ENCODE measurements at regions not wholly inside any gene's neighbourhood (a gene's known extent, or its start where the extent isn't known, plus 50 kb on each side); places are given as distances from the start of the nearest gene placed in this dataset.

DNA sequence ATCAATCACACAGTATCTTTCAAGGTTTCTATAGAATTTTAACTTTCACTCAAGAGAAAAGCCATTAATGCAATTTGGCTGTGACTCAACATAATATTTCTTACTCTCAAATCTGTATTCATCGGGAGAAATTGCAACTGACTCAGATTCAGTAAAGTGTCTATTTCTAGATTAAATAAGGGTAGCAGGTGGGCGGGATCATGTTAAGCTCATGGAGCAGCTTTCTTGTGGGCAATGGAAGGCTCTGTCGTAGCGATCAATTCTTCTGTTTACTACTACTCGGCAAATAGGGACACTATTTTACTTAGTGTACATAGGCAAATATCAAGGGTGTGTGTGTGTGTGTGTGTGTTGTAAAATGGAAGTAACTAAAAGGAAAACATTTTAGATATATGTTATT lies 423.6 kb upstream of the NEGR1 start:
- Histone ChIP-seq H3K27me3 (no peaks in the 10 kb centered on the region), H3K4me3 (no peak overlapping the region), H3K36me3 (replicated peaks in 1 of 2) (no peaks in the 10 kb centered on the region), H3K27ac (no peak overlapping the region), H3K4me1 (replicated peaks in 1 of 2) (no peaks in the 10 kb centered on the region), H3K9me3 (replicated peaks in 1 of 3) (no peaks in the 10 kb centered on the region)
- WGBS, 4 donors = 90 to 92% (median 91%) methylated on average over 5 of the region's 5 CpGs
- intact Hi-C loops (cut with DNase I) = no loop called here
- no peak for DNase-seq
- no peak for TF ChIP-seq POLR2A (IDR thresholded peaks at IDR 0.05)
- TF ChIP-seq, protein P1, sequence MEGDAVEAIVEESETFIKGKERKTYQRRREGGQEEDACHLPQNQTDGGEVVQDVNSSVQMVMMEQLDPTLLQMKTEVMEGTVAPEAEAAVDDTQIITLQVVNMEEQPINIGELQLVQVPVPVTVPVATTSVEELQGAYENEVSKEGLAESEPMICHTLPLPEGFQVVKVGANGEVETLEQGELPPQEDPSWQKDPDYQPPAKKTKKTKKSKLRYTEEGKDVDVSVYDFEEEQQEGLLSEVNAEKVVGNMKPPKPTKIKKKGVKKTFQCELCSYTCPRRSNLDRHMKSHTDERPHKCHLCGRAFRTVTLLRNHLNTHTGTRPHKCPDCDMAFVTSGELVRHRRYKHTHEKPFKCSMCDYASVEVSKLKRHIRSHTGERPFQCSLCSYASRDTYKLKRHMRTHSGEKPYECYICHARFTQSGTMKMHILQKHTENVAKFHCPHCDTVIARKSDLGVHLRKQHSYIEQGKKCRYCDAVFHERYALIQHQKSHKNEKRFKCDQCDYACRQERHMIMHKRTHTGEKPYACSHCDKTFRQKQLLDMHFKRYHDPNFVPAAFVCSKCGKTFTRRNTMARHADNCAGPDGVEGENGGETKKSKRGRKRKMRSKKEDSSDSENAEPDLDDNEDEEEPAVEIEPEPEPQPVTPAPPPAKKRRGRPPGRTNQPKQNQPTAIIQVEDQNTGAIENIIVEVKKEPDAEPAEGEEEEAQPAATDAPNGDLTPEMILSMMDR (IDR thresholded peaks at IDR 0.05) = no peak

DNA sequence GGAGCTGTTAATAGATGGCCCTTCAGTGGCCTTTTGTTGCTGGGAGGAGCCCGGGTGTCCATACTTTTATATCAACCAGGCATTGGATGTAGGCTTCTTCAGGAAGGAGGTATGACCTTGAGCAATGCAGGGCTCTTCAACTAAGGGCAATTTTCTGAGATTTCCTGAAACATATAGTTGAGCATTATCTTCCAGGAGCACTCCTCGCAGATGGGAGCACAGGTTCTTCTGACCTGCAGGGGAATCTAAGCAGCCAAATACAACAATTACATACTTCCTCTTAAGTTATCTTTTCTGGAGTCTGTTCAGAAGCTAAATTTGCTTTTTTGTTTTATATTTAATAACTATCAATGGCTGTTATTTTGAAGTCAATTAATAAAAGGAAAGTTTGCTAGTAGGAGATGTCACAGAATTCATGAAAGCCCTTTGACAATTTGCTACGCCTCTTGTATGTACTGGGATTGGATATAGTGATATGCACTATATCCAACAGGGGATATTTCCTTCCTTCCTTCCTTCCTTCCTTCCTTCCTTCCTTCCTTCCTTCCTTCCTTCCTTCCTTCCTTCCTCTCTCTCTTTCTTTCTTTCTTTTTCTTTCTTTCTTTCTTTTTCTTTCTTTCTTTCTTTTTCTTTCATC lies 422.6 kb upstream of the NEGR1 start:
- DNase-seq = no peak
- Histone ChIP-seq H3K27me3 (no peaks in the 10 kb centered on the region), H3K9me3 (replicated peaks in 1 of 3) (no peaks in the 10 kb centered on the region), H3K27ac (no peak overlapping the region), H3K36me3 (replicated peaks in 1 of 2) (no peaks in the 10 kb centered on the region), H3K4me1 (replicated peaks in 1 of 2) (no peaks in the 10 kb centered on the region), H3K4me3 (no peak overlapping the region)
- intact Hi-C loops (cut with DNase I) = no loop called here
- 69 to 89% (median 84%) methylated on average over 3 of the region's 3 CpGs for WGBS, 4 donors
- TF ChIP-seq POLR2A (IDR thresholded peaks at IDR 0.05) = no peak
- TF ChIP-seq, protein P1 (IDR thresholded peaks at IDR 0.05) = no peak

DNA sequence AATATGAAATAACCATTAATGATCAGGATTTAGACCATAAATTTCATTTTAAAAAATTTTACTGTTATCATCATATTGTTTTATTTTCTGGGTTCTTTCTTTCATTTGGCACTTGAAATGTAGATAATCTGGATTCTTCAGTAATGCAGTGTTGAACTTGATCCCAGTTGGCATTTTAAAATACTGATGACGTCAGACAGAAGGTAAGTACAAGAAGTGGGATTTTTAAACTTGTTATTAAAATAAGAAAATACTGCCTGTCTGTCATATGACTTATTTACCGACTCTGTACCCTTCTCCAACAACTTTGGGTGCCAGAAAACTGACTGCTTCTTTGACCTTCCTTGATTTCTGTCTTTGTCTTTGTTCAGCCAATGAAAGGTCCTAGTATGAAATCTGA lies 415.1 kb upstream of the NEGR1 start:
- intact Hi-C loops (cut with DNase I) = no loop called here
- DNase-seq = no peak
- Histone ChIP-seq H3K4me1 (replicated peaks in 1 of 2) (no peaks in the 10 kb centered on the region), H3K4me3 (no peak overlapping the region), H3K27ac (no peak overlapping the region), H3K36me3 (replicated peaks in 1 of 2) (no peaks in the 10 kb centered on the region), H3K27me3 (no peaks in the 10 kb centered on the region), H3K9me3 (replicated peaks in 1 of 3) (no peaks in the 10 kb centered on the region)
- WGBS, 4 donors = 64 to 75% (median 66%) methylated on average over 2 of the region's 2 CpGs
- TF ChIP-seq, protein P1 (IDR thresholded peaks at IDR 0.05) = no peak
- no peak for TF ChIP-seq POLR2A (IDR thresholded peaks at IDR 0.05)

DNA sequence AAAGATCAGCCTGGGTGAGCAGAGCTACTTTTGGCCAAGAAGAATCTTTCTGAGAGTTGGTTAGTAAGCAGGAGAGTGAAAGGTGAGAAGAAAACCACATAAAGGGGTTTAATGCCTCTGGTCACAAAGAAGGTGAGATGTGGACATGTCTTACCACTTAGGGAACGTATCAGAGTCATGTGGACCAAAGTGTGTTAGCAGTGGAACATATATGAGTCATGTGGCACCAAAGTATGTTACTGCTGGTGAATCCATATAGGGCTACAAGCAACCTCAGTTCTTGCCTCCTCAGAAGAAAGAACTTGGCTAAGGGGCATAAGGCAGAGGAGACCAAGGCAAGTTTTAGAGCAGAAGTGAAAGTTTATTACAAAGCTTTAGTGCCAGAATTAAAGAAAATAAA lies 411.6 kb upstream of the NEGR1 start:
- Histone ChIP-seq H3K36me3 (replicated peaks in 1 of 2) (no peaks in the 10 kb centered on the region), H3K4me1 (replicated peaks in 1 of 2) (no peaks in the 10 kb centered on the region), H3K9me3 (replicated peaks in 1 of 3) (no peaks in the 10 kb centered on the region), H3K27me3 (no peaks in the 10 kb centered on the region), H3K4me3 (no peak overlapping the region), H3K27ac (no peak overlapping the region)
- intact Hi-C loops (cut with DNase I) = no loop called here
- WGBS, 4 donors = 29 to 59% (median 49%) methylated on average over 1 of the region's 1 CpG
- no peak for TF ChIP-seq POLR2A (IDR thresholded peaks at IDR 0.05)
- TF ChIP-seq, protein P1 (IDR thresholded peaks at IDR 0.05) = no peak
- DNase-seq = no peak

Data from adrenal gland (tissue), 9 donors.